Activated B cell treated with CpG ODN at 0.5 μM for 24 hours (primary cell): ENCODE measurements at regions not wholly inside any gene's neighbourhood (a gene's known extent, or its start where the extent isn't known, plus 50 kb on each side); places are given as distances from the start of the nearest gene placed in this dataset.

Experiments
- ATAC-seq: fragments of 200-7000 bp; cut with Tn5 transposase; one replicate; pipeline ENCODE4 v1.10.0; 2021; ENCODE audit warnings: low read depth, mild to moderate bottlenecking, moderate library complexity
- CTCF ChIA-PET: fragments of 350-600 bp; sonication (Branson Sonifier 250); formaldehyde crosslinking; loops from one replicate; lab custom pipeline; 2021; ENCODE audit warnings: antibody characterized with exemption; lab: Charles Lee
- POLR2A ChIA-PET: fragments of 350-600 bp; sonication (Branson Sonifier 250); formaldehyde crosslinking; loops from one replicate; lab custom pipeline; 2021; ENCODE audit warnings: antibody characterized with exemption; lab: Charles Lee
- DNase-seq: peaks from one replicate; pipeline ENCODE4 v3.0.0; 2022
- H3K27ac Mint-ChIP-seq: one replicate; pipeline ENCODE4 v1.8.0; 2020; ENCODE audit warnings: mixed read lengths
- H3K27me3 Mint-ChIP-seq: one replicate; pipeline ENCODE4 v1.8.0; 2021; ENCODE audit warnings: mixed read lengths
- H3K36me3 Mint-ChIP-seq: one replicate; pipeline ENCODE4 v1.8.0; 2021; ENCODE audit warnings: low read depth, mixed read lengths
- H3K4me1 Mint-ChIP-seq: one replicate; pipeline ENCODE4 v1.8.0; 2021; ENCODE audit warnings: mixed read lengths
- H3K4me3 Mint-ChIP-seq: one replicate; pipeline ENCODE4 v1.8.0; 2020; ENCODE audit warnings: mild to moderate bottlenecking, mixed read lengths
- H3K9me3 Mint-ChIP-seq: one replicate; pipeline ENCODE4 v1.8.0; 2020; ENCODE audit warnings: mixed read lengths
- CTCF ChIP-seq: fragments of 200-600 bp; IDR thresholded peaks from one replicate; pipeline ENCODE4 v1.8.0; 2022; ENCODE audit warnings: antibody characterized with exemption, mild to moderate bottlenecking
- intact Hi-C: fragments of 100-400 bp; cut with micrococcal nuclease; formaldehyde crosslinking; loops from one replicate; pipeline ENCODE4 v1.15.1; 2024

- no peak overlapping the region for H3K27ac Mint-ChIP-seq
- H3K27me3 Mint-ChIP-seq, result peaks cover 10% of the 10 kb centered on the region
- POLR2A ChIA-PET, result no interaction called here
- no peaks in the 10 kb centered on the region for H3K9me3 Mint-ChIP-seq
- TF ChIP-seq CTCF, result no peak
- DNase-seq, result no peak
- no peaks in the 10 kb centered on the region for H3K36me3 Mint-ChIP-seq
- intact Hi-C loops, result no loop called here
- H3K4me1 Mint-ChIP-seq, result peaks cover 7% of the 10 kb centered on the region
- ATAC-seq, result no peak
- H3K4me3 Mint-ChIP-seq, result no peak overlapping the region
- CTCF ChIA-PET, result no interaction called here
Observed at GRCh38 chr12:111103583-111103982, 183.2 kb upstream of the MYL2 start.

GRCh38 chr12:111102102-111102739 is 181.8 kb upstream of the MYL2 start:
- Mint-ChIP-seq H3K4me1 (peaks cover 7% of the 10 kb centered on the region), H3K27me3 (peaks cover 10% of the 10 kb centered on the region), H3K27ac (no peak overlapping the region), H3K4me3 (no peak overlapping the region), H3K36me3 (no peaks in the 10 kb centered on the region), H3K9me3 (no peaks in the 10 kb centered on the region)
- POLR2A ChIA-PET, result no interaction called here
- CTCF ChIA-PET, result no interaction called here
- no peak for DNase-seq
- TF ChIP-seq CTCF, result no peak
- ATAC-seq, result no peak
- intact Hi-C loops, result no loop called here

- ChIA-PET CTCF (no interaction called here), POLR2A (no interaction called here)
Observed at GRCh38 chr12:111101003-111101402, 180.6 kb upstream of the MYL2 start.

GRCh38 chr12:111100554-111100953 is 180.2 kb upstream of the MYL2 start:
- no peak for DNase-seq
- ChIA-PET POLR2A (no interaction called here), CTCF (no interaction called here)
- H3K4me1 Mint-ChIP-seq, result peaks cover 7% of the 10 kb centered on the region
- no peak for ATAC-seq
- H3K27ac Mint-ChIP-seq, result no peak overlapping the region
- H3K36me3 Mint-ChIP-seq, result no peaks in the 10 kb centered on the region
- no peak overlapping the region for H3K4me3 Mint-ChIP-seq
- no peak for TF ChIP-seq CTCF
- H3K9me3 Mint-ChIP-seq, result no peaks in the 10 kb centered on the region
- H3K27me3 Mint-ChIP-seq, result peaks cover 10% of the 10 kb centered on the region
- intact Hi-C loops, result no loop called here

More at GRCh38 chr12:111101003-111101402, 180.6 kb upstream of the MYL2 start:
- intact Hi-C loops, result no loop called here
- Mint-ChIP-seq H3K27ac (no peak overlapping the region), H3K9me3 (no peaks in the 10 kb centered on the region), H3K4me3 (no peak overlapping the region), H3K4me1 (peaks cover 7% of the 10 kb centered on the region), H3K36me3 (no peaks in the 10 kb centered on the region), H3K27me3 (peaks cover 10% of the 10 kb centered on the region)
- no peak for ATAC-seq
- DNase-seq, result no peak
- no peak for TF ChIP-seq CTCF

GRCh38 chr12:111100003-111100402 is 179.6 kb upstream of the MYL2 start:
- H3K4me1 Mint-ChIP-seq, result peaks cover 7% of the 10 kb centered on the region
- no peak for ATAC-seq
- DNase-seq, result no peak
- ChIA-PET CTCF (no interaction called here), POLR2A (no interaction called here)
- no peaks in the 10 kb centered on the region for H3K9me3 Mint-ChIP-seq
- TF ChIP-seq CTCF, result no peak
- peaks cover 10% of the 10 kb centered on the region for H3K27me3 Mint-ChIP-seq
- H3K4me3 Mint-ChIP-seq, result no peak overlapping the region
- no peak overlapping the region for H3K27ac Mint-ChIP-seq
- intact Hi-C loops, result no loop called here
- H3K36me3 Mint-ChIP-seq, result no peaks in the 10 kb centered on the region
